A549 (cell line): ENCODE measurements at regions not wholly inside any gene's neighbourhood (a gene's known extent, or its start where the extent isn't known, plus 50 kb on each side); places are given as distances from the start of the nearest gene placed in this dataset.

Experiments
- ATAC-seq, 2 experiments: fragments of 200-7000 bp in 1 of 2; fragments of >200 bp in 1 of 2; cut with Nextera tagmentation in 1 of 2; cut with Tn5 transposase in 1 of 2; 3 replicates each; pipeline versions ENCODE4 v1.8.0 to v1.9.1; 2018 to 2020; ENCODE audit warnings: mild to moderate bottlenecking in 1 of 2, moderate library complexity in 1 of 2
- CTCF ChIA-PET: fragments of 300-600 bp; sonication (Branson Sonifier 250); formaldehyde crosslinking; extraction: SDS; loops from one replicate; lab custom pipeline; 2021; ENCODE audit warnings: antibody characterized with exemption, inconsistent platforms; lab: Yijun Ruan, JAX
- POLR2A ChIA-PET: fragments of 350-600 bp; formaldehyde crosslinking; extraction: SDS; loops from one replicate; lab custom pipeline; 2021; ENCODE audit warnings: antibody characterized with exemption, inconsistent platforms; lab: Yijun Ruan, JAX
- DNase-seq, 2 experiments: peaks; one replicate each; pipeline versions ENCODE4 v3.0.0 to v3.0.0-alpha.2; 2011 to 2016; ENCODE audit warnings: low read depth in 1 of 2, low spot score in 1 of 2
- FAIRE-seq: peaks from 2 replicates; lab custom pipeline; 2011; peaks lifted over from hg19 to GRCh38; lab: Jason Lieb, UNC
- H3K27ac ChIP-seq, 2 experiments: fragments of >200 bp; sonication (Bioruptor Twin); formaldehyde crosslinking; 3 replicates each; pipeline ENCODE4 v1.5.1; 2016 to 2017
- H3K4me1 ChIP-seq: fragments of >200 bp; sonication (Bioruptor Twin); formaldehyde crosslinking; 3 replicates; pipeline ENCODE4 v1.6.1; 2016
- H3K4me2 ChIP-seq: fragments of >200 bp; sonication (Bioruptor Twin); formaldehyde crosslinking; 3 replicates; pipeline ENCODE4 v1.6.1; 2016
- H3K4me3 ChIP-seq: fragments of >200 bp; sonication (Bioruptor Twin); formaldehyde crosslinking; 3 replicates; pipeline ENCODE4 v1.5.1; 2016
- H3K9me3 ChIP-seq: fragments of >200 bp; sonication (Bioruptor Twin); formaldehyde crosslinking; 3 replicates; pipeline ENCODE4 v1.6.1; 2016
- BCL3 ChIP-seq: fragments of >200 bp; sonication (Bioruptor Twin); formaldehyde crosslinking; IDR thresholded peaks from 3 replicates; pipeline ENCODE4 v1.6.1; 2016
- CBX8 ChIP-seq: fragments of 200-600 bp; sonication (generic); IDR thresholded peaks from 2 replicates; pipeline ENCODE4 v1.6.1; 2016
- CEBPB ChIP-seq, 2 experiments: fragments of >200 bp in 1 of 2; sonication (Bioruptor Twin) in 1 of 2; formaldehyde crosslinking in 1 of 2; IDR thresholded peaks; 2 replicates each; pipeline ENCODE4 v1.6.1; 2012 to 2016
- CHD4 ChIP-seq: fragments of 200-600 bp; sonication (generic); IDR thresholded peaks from 2 replicates; pipeline ENCODE4 v1.6.1; 2016; ENCODE audit warnings: antibody characterized with exemption, mild to moderate bottlenecking, borderline replicate concordance
- EHF ChIP-seq: fragments of 250-450 bp; sonication (Bioruptor Pico); IDR thresholded peaks from 2 replicates; pipeline ENCODE4 v1.5.0; 2020; ENCODE audit warnings: mild to moderate bottlenecking
- EHMT2 ChIP-seq: fragments of 200-600 bp; sonication (generic); IDR thresholded peaks from 2 replicates; pipeline ENCODE4 v1.6.1; 2016; ENCODE audit warnings: antibody characterized with exemption, low read depth, mild to moderate bottlenecking, moderate library complexity
- HOXA7 ChIP-seq: fragments of 250-450 bp; sonication (Bioruptor Pico); IDR thresholded peaks from 2 replicates; pipeline ENCODE4 v1.5.0; 2020; ENCODE audit warnings: mild to moderate bottlenecking, moderate library complexity
- HOXB5 ChIP-seq: fragments of 250-450 bp; sonication (Bioruptor Pico); IDR thresholded peaks from 2 replicates; pipeline ENCODE4 v1.5.0; 2020; ENCODE audit warnings: mild to moderate bottlenecking, moderate library complexity
- KDM5A ChIP-seq: fragments of 200-600 bp; sonication (generic); IDR thresholded peaks from 2 replicates; pipeline ENCODE4 v1.6.1; 2016; ENCODE audit warnings: antibody characterized with exemption, mild to moderate bottlenecking
- MYC ChIP-seq: IDR thresholded peaks from 2 replicates; pipeline ENCODE4 v1.6.1; 2012; ENCODE audit warnings: mild to moderate bottlenecking, inconsistent platforms, low read length, improper control_type of control experiment, borderline replicate concordance
- NPAS2 ChIP-seq: fragments of 250-450 bp; sonication (Bioruptor Pico); IDR thresholded peaks from 2 replicates; pipeline ENCODE4 v1.8.0; 2022; ENCODE audit warnings: mild to moderate bottlenecking, moderate library complexity, borderline replicate concordance
- POLR2A ChIP-seq: IDR thresholded peaks from 2 replicates; pipeline ENCODE4 v1.6.1; 2012; ENCODE audit warnings: mild to moderate bottlenecking, low read length
- POLR2AphosphoS2 ChIP-seq: conservative IDR thresholded peaks from 2 replicates; pipeline ENCODE4 v1.6.1; 2012; ENCODE audit warnings: low read length, improper control_type of control experiment, inconsistent platforms
- RARB ChIP-seq: fragments of 250-450 bp; sonication (Bioruptor Pico); IDR thresholded peaks from 2 replicates; pipeline ENCODE4 v1.8.0; 2021; ENCODE audit warnings: mild to moderate bottlenecking, moderate library complexity
- RNF2 ChIP-seq: fragments of 200-600 bp; sonication (generic); IDR thresholded peaks from 2 replicates; pipeline ENCODE4 v1.6.1; 2016; ENCODE audit warnings: low read depth, mild to moderate bottlenecking, antibody characterized with exemption, moderate library complexity, borderline replicate concordance
- TFCP2L1 ChIP-seq: fragments of 250-450 bp; sonication (Bioruptor Pico); IDR thresholded peaks from 2 replicates; pipeline ENCODE4 v1.5.0; 2021; ENCODE audit warnings: mild to moderate bottlenecking
- USF2 ChIP-seq: fragments of 450-650 bp; IDR thresholded peaks from 2 replicates; pipeline ENCODE4 v1.6.1; 2014; ENCODE audit warnings: antibody characterized with exemption
- ZC3H11A ChIP-seq: fragments of 450-650 bp; IDR thresholded peaks from 2 replicates; pipeline ENCODE4 v1.6.1; 2014; ENCODE audit warnings: antibody characterized with exemption, mild to moderate bottlenecking
- ZSCAN20 ChIP-seq: fragments of 250-450 bp; sonication (Bioruptor Pico); IDR thresholded peaks from 2 replicates; pipeline ENCODE4 v1.8.0; 2022; ENCODE audit warnings: mild to moderate bottlenecking, moderate library complexity
- WGBS: methylation state at CpG from one replicate; pipeline ENCODE4 v1.1.6; 2017; ENCODE audit errors: missing lambda C conversion rate; 5-methylcytosine and 5-hydroxymethylcytosine counted together
- TF ChIP-seq, protein P1 (sequence below): fragments of >200 bp; sonication (Bioruptor Twin); formaldehyde crosslinking; IDR thresholded peaks from 3 replicates; pipeline ENCODE4 v1.5.1; 2016
- TF ChIP-seq, protein P2 (sequence below): fragments of 200-600 bp; sonication (generic); IDR thresholded peaks from 2 replicates; pipeline ENCODE4 v1.6.1; 2016; ENCODE audit warnings: antibody characterized with exemption, mild to moderate bottlenecking, moderate library complexity
- TF ChIP-seq, protein P3 (sequence below): IDR thresholded peaks from 2 replicates; pipeline ENCODE4 v1.6.1; 2012; ENCODE audit warnings: low read depth, borderline replicate concordance

DNA sequence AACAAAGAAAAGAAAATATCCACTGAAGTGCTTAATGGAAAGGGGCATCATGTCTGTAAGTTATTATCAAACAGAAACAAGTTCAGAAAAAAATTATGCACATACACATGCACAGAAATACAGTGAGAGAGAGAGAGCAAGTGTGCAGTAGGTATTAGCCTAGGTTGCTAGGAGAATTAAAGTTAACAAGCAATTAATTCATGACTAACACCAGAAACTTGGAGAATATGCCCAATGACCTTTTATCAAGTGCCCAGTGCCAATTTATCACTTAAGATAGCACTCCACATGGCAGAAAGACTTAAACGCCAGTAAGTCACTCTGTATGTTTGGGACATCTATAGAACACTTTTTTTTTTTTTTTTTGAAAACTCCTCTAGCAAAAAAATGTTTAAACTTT, 56.2 kb upstream of the SLC16A1 start:
- no peak for DNase-seq
- CTCF ChIA-PET: no interaction called here
- no peak overlapping the region for H3K4me3 ChIP-seq
- FAIRE-seq: no peak
- no peak for ATAC-seq
- TF ChIP-seq ZSCAN20 (no peak), RARB (no peak), KDM5A (no peak), CHD4 (no peak), NPAS2 (CRISPR knock-in tag) (no peak), BCL3 (no peak), CBX8 (no peak), POLR2AphosphoS2 (no peak), HOXA7 (CRISPR knock-in tag) (no peak), USF2 (no peak), RNF2 (no peak)
- TF ChIP-seq, protein P1, sequence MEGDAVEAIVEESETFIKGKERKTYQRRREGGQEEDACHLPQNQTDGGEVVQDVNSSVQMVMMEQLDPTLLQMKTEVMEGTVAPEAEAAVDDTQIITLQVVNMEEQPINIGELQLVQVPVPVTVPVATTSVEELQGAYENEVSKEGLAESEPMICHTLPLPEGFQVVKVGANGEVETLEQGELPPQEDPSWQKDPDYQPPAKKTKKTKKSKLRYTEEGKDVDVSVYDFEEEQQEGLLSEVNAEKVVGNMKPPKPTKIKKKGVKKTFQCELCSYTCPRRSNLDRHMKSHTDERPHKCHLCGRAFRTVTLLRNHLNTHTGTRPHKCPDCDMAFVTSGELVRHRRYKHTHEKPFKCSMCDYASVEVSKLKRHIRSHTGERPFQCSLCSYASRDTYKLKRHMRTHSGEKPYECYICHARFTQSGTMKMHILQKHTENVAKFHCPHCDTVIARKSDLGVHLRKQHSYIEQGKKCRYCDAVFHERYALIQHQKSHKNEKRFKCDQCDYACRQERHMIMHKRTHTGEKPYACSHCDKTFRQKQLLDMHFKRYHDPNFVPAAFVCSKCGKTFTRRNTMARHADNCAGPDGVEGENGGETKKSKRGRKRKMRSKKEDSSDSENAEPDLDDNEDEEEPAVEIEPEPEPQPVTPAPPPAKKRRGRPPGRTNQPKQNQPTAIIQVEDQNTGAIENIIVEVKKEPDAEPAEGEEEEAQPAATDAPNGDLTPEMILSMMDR: no peak
- TF ChIP-seq, all 56 proteins: peak for 0
- H3K4me1 ChIP-seq: no peaks in the 10 kb centered on the region
- no peak overlapping the region for H3K4me2 ChIP-seq
- no peaks in the 10 kb centered on the region for H3K9me3 ChIP-seq
- POLR2A ChIA-PET: no interaction called here
- no peak overlapping the region for H3K27ac ChIP-seq
- 78% methylated on average over 1 of the region's 1 CpG for WGBS

- ChIA-PET POLR2A (no interaction called here), CTCF (interaction anchor here (0.6 to 1.2 kb wide), 2 partner anchors 59 to 1105 kb away, joined by 3 to 4 read pairs; partner anchors contain the start of gene LRIG2)
- DNase-seq: no peak
- Histone ChIP-seq H3K4me2 (no peak overlapping the region), H3K4me3 (no peak overlapping the region), H3K27ac (no peak overlapping the region), H3K9me3 (no peaks in the 10 kb centered on the region), H3K4me1 (no peaks in the 10 kb centered on the region)
- WGBS: 83% methylated on average over 2 of the region's 2 CpGs
- no peak for TF ChIP-seq MYC
- TF ChIP-seq, protein P2, sequence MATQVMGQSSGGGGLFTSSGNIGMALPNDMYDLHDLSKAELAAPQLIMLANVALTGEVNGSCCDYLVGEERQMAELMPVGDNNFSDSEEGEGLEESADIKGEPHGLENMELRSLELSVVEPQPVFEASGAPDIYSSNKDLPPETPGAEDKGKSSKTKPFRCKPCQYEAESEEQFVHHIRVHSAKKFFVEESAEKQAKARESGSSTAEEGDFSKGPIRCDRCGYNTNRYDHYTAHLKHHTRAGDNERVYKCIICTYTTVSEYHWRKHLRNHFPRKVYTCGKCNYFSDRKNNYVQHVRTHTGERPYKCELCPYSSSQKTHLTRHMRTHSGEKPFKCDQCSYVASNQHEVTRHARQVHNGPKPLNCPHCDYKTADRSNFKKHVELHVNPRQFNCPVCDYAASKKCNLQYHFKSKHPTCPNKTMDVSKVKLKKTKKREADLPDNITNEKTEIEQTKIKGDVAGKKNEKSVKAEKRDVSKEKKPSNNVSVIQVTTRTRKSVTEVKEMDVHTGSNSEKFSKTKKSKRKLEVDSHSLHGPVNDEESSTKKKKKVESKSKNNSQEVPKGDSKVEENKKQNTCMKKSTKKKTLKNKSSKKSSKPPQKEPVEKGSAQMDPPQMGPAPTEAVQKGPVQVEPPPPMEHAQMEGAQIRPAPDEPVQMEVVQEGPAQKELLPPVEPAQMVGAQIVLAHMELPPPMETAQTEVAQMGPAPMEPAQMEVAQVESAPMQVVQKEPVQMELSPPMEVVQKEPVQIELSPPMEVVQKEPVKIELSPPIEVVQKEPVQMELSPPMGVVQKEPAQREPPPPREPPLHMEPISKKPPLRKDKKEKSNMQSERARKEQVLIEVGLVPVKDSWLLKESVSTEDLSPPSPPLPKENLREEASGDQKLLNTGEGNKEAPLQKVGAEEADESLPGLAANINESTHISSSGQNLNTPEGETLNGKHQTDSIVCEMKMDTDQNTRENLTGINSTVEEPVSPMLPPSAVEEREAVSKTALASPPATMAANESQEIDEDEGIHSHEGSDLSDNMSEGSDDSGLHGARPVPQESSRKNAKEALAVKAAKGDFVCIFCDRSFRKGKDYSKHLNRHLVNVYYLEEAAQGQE: peak; percentile 34; the same call in 1 of the 2 replicates
- FAIRE-seq: no peak
- ATAC-seq: no peak
These were observed 57.8 kb upstream of the SLC16A1 start for GRCh38 chr1:113013823-113014222.

- POLR2A ChIA-PET: no interaction called here
- Histone ChIP-seq H3K9me3 (no peaks in the 10 kb centered on the region), H3K4me2 (no peak overlapping the region), H3K27ac (no peak overlapping the region), H3K4me1 (no peaks in the 10 kb centered on the region), H3K4me3 (no peak overlapping the region)
- whole genome bisulfite sequencing: 95% methylated on average over 4 of the region's 4 CpGs
- no peak for TF ChIP-seq TFCP2L1
- no peak for TF ChIP-seq CEBPB (IDR thresholded peaks at IDR 0.05)
- no peak for TF ChIP-seq EHMT2
- TF ChIP-seq POLR2A: no peak
- TF ChIP-seq HOXB5: no peak
- no peak for TF ChIP-seq EHF (CRISPR knock-in tag)
- TF ChIP-seq, protein P3, sequence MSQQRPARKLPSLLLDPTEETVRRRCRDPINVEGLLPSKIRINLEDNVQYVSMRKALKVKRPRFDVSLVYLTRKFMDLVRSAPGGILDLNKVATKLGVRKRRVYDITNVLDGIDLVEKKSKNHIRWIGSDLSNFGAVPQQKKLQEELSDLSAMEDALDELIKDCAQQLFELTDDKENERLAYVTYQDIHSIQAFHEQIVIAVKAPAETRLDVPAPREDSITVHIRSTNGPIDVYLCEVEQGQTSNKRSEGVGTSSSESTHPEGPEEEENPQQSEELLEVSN: no peak
- no peak for TF ChIP-seq ZC3H11A
- DNase-seq: no peak
- FAIRE-seq: no peak
- ATAC-seq: no peak
- CTCF ChIA-PET: interaction anchor here (1.2 kb wide), 1 partner anchor 58 kb away, joined by 4 read pairs; the partner anchor contains the start of gene LRIG2
These were observed 58.5 kb upstream of the LRIG2 start for GRCh38 chr1:113014508-113014907.
